Smooth muscle cell (in vitro differentiated cells): ENCODE measurements at regions not wholly inside any gene's neighbourhood (a gene's known extent, or its start where the extent isn't known, plus 50 kb on each side); places are given as distances from the start of the nearest gene placed in this dataset. TPM values are rescaled to one million over a fixed set of nuclear protein-coding genes. Genes with fewer than 3 reads are reported as not detected.
A peak's percentile ranks its signal among the peaks of the same experiment; 100 is the strongest.
"Not testable (repeated sequence)": the region's sequence is repeated elsewhere in the genome, so short reads cannot be mapped to it uniquely, and the experiment has no call there.

ENCODE experiments used
- DNase-seq: peaks from one replicate; lab custom pipeline; 2025; ENCODE audit not compliant: unreplicated experiment; lab: John Stamatoyannopoulos, UW
- H2AFZ ChIP-seq: fragments of 200-600 bp; sonication (generic); 2 replicates; pipeline ENCODE4 v1.6.0; 2016; ENCODE audit warnings: antibody characterized with exemption, low read depth, mild to moderate bottlenecking
- H3F3A ChIP-seq: fragments of 200-600 bp; sonication (generic); 2 replicates; pipeline ENCODE4 v1.6.0; 2017; ENCODE audit warnings: antibody characterized with exemption, low read depth
- H3K27ac ChIP-seq: fragments of 200-600 bp; sonication (generic); 2 replicates; pipeline ENCODE4 v1.5.1; 2016; ENCODE audit warnings: low read depth, mild to moderate bottlenecking
- H3K27me3 ChIP-seq: fragments of 200-600 bp; sonication (generic); 2 replicates; pipeline ENCODE4 v1.6.1; 2016; ENCODE audit warnings: low read depth, mild to moderate bottlenecking
- H3K36me3 ChIP-seq: fragments of 200-600 bp; sonication (generic); 2 replicates; pipeline ENCODE4 v1.5.1; 2016; ENCODE audit warnings: low read depth
- H3K4me1 ChIP-seq: fragments of 200-600 bp; sonication (generic); 2 replicates; pipeline ENCODE4 v1.5.1; 2016; ENCODE audit warnings: low read depth
- H3K4me2 ChIP-seq: fragments of 200-600 bp; sonication (generic); 2 replicates; pipeline ENCODE4 v1.6.0; 2016; ENCODE audit warnings: mild to moderate bottlenecking
- H3K4me3 ChIP-seq: fragments of 200-600 bp; sonication (generic); 2 replicates; pipeline ENCODE4 v1.5.1; 2016; ENCODE audit warnings: mild to moderate bottlenecking
- H3K79me2 ChIP-seq: fragments of 200-600 bp; sonication (generic); 2 replicates; pipeline ENCODE4 v1.6.0; 2016; ENCODE audit warnings: low read depth, mild to moderate bottlenecking
- H3K9ac ChIP-seq: fragments of 200-600 bp; sonication (generic); 2 replicates; pipeline ENCODE4 v1.6.0; 2016; ENCODE audit warnings: low read depth
- H3K9me3 ChIP-seq: fragments of 200-600 bp; sonication (generic); replicated peaks from 2 replicates; pipeline ENCODE4 v1.5.1; 2016; ENCODE audit warnings: low read depth
- H4K20me1 ChIP-seq: fragments of 200-600 bp; sonication (generic); 2 replicates; pipeline ENCODE4 v1.6.0; 2016; ENCODE audit warnings: low read depth
- CTCF ChIP-seq: fragments of 200-600 bp; sonication (generic); IDR thresholded peaks from 2 replicates; pipeline ENCODE4 v1.5.1; 2017; ENCODE audit warnings: borderline replicate concordance, mild to moderate bottlenecking, antibody characterized with exemption; ENCODE audit not compliant: insufficient read depth, poor library complexity, severe bottlenecking
- WGBS: methylation state at CpG from one replicate; pipeline ENCODE4 v1.1.7; 2016; ENCODE audit warnings: low lambda C conversion rate; 5-methylcytosine and 5-hydroxymethylcytosine counted together
- small RNA-seq: library from RNA; depleted of rRNA; stranded (forward); fragments of <200 nt; gene quantifications from one replicate; pipeline ENCODE3, GENCODE V24; 2014

- DNase-seq: no peak
- Histone ChIP-seq H3K4me3 (no peak overlapping the region), H3K27ac (peak overlapping the region; percentile 60), H3K4me2 (no peak overlapping the region), H3K4me1 (peaks cover 4% of the 10 kb centered on the region), H3K79me2 (no peaks in the 10 kb centered on the region), H3F3A (peaks cover 3% of the 10 kb centered on the region), H3K9me3 (no peaks in the 10 kb centered on the region), H3K9ac (no peak overlapping the region), H4K20me1 (no peaks in the 10 kb centered on the region), H3K27me3 (no peaks in the 10 kb centered on the region), H2AFZ (no peak overlapping the region), H3K36me3 (no peaks in the 10 kb centered on the region)
- TF ChIP-seq CTCF: no peak
- WGBS: 59% methylated on average over 7 of the region's 7 CpGs
Measured at GRCh38 chr14:51597261-51598001, 54.3 kb upstream of the FRMD6 start.

GRCh38 chr14:51598924-51599600, 52.6 kb upstream of the FRMD6 start:
- H3K9me3 ChIP-seq, H3K4me3 ChIP-seq, H2AFZ ChIP-seq, H3K9ac ChIP-seq, H3K36me3 ChIP-seq, H3K79me2 ChIP-seq, DNase-seq, H4K20me1 ChIP-seq, H3K27me3 ChIP-seq: not testable (repeated sequence)
- 17% methylated on average over 1 of the region's 1 CpG for WGBS
- Histone ChIP-seq H3K27ac (peak overlapping the region; percentile 60), H3F3A (peaks cover 13% of the 10 kb centered on the region), H3K4me2 (peak overlapping the region; percentile 52), H3K4me1 (peaks cover 11% of the 10 kb centered on the region)

- no peaks in the 10 kb centered on the region for H4K20me1 ChIP-seq
- H3K4me1 ChIP-seq: peaks cover 11% of the 10 kb centered on the region
- TF ChIP-seq CTCF: no peak
- H3K9me3 ChIP-seq: no peaks in the 10 kb centered on the region
- 48% methylated on average over 1 of the region's 1 CpG for WGBS
- DNase-seq: no peak
- no peaks in the 10 kb centered on the region for H3K36me3 ChIP-seq
- no peaks in the 10 kb centered on the region for H3K79me2 ChIP-seq
- H2AFZ ChIP-seq: no peak overlapping the region
- no peaks in the 10 kb centered on the region for H3K27me3 ChIP-seq
- peak overlapping the region; percentile 42 for H3K27ac ChIP-seq
- no peak overlapping the region for H3K9ac ChIP-seq
- no peak overlapping the region for H3K4me2 ChIP-seq
- H3F3A ChIP-seq: peaks cover 13% of the 10 kb centered on the region
- no peak overlapping the region for H3K4me3 ChIP-seq
Measured at GRCh38 chr14:51600658-51601057, 51.1 kb upstream of the FRMD6 start.

Small RNA genes lying in the stretch of these regions (small RNA-seq; reads per million reads assigned to genes)
- not detected for gene RNU6-1291P
